Effector CD8-positive, alpha-beta T cell (primary cell): ENCODE measurements at regions not wholly inside any gene's neighbourhood (a gene's known extent, or its start where the extent isn't known, plus 50 kb on each side); places are given as distances from the start of the nearest gene placed in this dataset.
"Not testable (repeated sequence)": the region's sequence is repeated elsewhere in the genome, so short reads cannot be mapped to it uniquely, and the experiment has no call there.

Source experiments
- DNase-seq: peaks from one replicate; lab custom pipeline; 2025; lab: John Stamatoyannopoulos, UW

DNA sequence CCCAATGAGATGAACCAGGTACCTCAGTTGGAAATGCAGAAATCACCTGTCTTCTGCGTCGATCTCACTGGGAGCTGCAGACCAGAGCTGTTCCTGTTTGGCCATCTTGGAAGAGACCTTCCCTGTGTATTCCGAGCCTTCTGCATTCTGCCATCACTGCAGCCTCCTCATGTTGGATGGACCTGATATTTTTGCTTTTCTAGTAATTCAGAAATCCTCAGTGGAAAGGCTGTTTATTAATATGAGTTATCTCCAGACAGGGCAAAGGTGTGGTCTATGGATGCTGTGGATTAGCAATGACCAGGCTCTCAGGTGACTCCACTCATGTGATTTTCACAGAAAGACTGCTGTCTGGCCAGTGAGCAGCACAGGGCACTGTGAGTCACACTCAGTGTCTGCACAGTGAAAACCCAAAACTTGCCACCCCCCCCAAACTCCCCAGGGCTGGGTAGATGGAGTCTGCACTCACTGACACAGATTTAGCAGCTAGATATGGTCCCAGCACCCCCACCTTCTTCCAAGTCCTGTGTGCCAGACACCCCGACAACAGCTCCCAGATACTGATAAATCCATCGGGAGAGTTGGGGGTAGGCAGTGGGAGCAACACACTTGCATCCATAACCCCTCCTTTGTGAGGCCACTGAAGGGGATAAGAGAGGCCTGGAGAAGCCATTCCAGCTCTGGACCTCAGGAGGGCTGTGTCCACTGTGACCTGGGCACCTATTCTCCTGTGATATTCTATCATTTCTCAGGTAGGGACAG, 75.2 kb upstream of the TOP3B start:
- no peak for DNase-seq

DNA sequence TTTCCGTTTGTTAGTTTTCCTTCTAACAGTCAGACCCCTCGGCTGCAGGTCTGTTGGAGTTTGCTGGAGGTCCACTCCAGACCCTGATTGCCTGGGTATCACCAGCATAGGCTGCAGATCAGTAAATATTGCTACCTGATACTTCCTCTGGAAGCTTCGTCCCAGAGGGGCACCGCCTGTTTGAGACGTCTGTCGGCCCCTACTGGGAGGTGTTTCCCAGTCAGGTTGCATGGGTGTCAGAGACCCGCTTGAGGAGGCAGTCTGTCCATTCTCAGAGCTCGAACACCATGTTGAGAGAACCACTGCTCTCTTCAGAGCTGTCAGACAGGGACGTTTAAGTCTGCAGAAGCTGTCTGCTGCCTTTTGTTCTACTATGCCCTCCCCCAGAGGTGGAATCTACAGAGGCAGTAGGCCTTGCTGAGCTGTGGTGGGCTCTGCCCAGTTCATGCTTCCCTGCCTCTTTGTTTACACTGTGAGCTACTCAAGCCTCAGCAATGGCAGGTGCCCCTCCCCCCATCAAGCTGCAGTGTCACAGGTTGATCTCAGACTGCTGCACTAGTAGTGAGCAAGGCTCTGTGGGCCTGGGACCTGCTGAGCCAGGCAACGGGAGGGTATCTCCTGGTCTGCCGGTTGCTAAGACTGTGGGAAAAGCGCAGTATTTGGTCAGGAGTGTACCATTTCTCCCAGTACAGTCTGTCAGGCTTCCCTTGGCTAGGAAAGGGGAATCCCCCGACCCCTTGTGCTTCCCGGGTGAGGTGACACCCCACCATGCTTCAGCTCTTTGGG, 74.4 kb upstream of the TOP3B start:
- not testable (repeated sequence) for DNase-seq

DNA sequence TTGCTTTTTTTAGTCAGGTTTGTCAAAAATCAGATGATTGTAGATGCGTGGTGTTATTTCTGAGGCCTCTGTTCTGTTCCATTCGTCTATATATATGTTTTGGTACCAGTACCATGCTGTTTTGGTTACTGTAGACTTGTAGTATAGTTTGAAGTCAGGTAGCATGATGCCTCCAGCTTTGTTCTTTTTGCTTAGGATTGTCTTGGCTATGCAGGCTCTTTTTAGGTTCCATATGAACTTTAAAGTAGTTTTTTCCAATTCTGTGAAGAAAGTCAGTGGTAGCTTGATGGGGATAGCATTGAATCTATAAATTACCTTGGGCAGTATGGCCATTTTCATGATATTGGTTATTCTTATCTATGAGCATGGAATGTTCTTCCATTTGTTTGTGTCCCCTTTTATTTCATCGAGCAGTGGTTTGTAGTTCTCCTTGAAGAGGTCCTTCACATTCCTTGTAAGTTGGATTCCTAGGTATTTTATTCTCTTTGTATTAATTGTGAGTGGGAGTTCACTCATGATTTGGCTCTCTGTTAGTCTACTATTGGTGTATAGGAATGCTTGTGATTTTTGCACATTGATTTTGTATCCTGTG, 70.1 kb upstream of the TOP3B start:
- not testable (repeated sequence) for DNase-seq

DNA sequence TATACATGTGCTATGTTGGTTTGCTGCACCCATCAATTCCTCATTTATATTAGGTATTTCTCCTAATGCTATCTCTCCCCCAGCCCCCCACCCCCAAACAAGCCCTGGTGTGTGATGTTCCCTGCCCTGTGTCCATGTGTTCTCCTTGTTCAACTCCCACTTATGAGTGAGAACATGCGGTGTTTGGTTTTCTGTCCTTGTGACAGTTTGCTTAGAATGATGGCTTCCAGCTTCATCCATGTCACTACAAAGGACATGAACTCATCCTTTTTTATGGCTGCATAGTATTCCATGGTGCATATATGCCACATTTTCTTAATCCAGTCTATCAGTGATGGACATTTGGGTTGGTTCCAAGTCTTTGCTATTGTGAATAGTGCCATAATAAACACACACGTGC, 68.4 kb upstream of the TOP3B start:
- not testable (repeated sequence) for DNase-seq

DNA sequence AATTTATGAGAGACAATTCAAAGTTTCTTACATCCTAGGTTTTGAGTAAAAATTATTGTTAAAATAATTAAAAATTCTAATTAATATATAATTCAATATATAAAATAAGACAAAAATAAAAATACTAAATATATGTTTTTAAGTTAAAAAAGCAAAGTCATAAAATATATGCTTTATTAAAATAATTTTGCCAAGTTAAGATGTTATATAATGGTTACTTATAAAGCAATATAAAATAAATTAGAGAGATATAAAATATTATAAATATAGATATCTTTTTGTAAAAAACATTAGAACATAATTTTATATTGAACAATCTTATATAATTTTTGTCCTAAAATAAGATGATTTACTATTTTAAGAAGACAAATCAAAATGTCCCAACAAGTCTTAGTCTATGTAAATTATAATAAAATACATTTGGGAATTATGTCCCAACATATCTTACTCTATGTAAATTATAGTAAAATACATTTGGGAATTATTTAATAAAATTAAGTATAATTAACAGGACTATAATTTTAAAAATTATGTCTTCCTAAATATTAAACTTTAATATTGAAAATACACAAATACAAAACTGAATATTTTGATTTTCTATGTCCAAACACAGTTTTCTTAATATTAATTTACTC, 67.7 kb upstream of the TOP3B start:
- DNase-seq: no peak

DNA sequence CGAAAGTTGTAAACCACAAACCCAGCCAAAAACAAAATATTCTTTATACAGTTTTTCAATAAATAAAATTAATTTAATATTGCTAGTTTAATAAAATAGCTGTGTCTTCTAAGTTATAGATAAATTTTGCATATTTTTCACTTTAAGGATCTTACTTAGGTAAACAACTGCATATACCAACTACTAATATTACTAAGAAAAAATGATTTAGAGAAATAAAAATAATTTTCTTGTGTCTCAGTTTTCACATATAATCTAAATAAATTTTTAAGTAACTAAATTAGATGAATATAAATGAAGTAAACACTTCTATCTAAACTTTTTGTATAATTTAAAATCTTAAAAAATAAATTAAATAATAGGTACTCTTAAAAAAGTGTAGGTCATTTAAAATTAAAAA, 67.1 kb upstream of the TOP3B start:
- DNase-seq: no peak

DNA sequence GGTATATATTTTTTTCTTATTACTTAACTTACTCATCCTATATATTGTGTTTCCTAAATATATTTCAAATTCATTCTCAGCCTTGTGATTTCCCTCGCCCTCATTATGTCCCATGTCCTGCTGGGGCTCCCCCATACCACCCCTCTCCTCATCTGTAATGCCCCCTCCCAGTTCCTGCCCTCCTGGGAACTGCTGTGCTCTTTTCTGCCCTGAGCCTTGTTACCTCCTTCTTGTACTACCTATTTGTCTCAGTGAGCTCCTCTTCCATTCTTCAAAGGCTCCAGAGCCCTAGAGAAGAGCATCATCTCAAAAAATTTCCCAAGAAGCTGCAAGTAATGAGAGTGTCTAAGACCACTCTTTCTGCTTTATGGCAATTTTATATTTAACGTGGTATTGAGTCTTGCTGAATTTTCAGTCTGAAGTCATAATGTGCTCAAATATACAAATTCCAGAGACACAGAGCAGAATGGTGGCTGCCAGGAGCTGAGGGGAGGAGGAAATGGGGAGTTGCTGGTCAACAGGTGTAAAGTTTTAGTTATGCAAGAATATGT, 66.5 kb upstream of the TOP3B start:
- no peak for DNase-seq

DNA sequence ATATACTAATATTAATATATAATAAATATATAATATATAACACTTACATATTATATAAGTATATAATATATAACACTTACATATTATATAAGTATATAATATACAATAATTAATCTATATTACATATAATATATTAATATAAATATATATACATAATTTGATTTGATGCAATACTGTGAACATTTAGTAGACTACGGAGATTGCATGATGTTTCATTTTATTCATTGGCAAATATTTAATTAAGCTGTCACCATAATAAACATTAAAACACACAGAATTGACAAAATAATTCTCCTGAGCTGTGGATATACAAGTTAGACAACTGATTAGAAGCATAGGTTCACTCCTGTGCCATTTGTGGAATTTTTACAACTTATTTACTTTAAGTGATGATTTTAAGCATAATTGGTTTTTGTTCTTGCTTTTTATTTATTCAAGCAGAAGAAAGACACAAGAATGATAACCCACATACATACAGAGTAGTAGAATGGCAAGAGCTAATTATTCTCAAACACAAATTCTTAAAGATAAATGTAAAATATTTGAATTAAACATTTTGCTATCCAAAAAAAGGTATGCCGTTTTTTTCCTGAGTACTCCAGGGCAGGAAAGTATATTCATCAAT, 65.8 kb upstream of the TOP3B start:
- DNase-seq: no peak

DNA sequence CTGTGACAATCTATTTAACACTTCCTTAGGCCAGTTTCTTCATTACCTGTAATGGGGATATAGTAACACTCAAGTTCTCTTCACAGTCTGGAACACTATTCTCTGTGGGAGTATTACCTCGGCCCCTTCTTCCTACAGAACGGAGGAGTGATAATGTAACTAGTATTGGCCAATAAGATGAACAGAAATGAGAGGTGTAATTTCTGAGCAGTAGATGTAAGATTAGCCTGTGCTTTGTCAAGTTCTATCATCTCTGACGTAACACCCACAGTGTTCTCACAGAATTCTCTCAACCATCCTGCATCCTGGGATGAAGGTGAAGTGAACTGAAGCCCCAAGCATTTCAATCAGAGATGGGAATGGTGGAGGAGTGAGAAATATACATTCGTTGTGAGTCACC, 65.2 kb upstream of the TOP3B start:
- no peak for DNase-seq

DNA sequence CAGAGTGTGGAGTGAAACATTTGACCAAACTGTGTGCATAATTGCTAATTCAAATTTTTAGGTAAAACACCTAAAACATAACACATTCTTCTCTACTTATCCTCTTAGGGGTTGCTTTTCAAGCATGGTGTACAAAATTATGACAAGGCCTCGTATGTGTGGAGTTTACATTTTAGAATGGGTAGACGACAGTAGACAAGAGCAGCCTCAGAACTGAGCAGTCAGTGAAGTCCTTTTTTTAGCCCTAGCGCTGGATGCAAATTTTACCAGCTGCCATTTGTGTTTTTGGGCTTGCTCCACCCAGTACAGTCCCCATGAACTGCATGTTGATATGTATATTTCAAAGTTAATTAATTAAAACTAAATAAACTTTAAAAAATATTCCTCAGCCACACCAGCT, 64.7 kb upstream of the TOP3B start:
- DNase-seq: no peak

DNA sequence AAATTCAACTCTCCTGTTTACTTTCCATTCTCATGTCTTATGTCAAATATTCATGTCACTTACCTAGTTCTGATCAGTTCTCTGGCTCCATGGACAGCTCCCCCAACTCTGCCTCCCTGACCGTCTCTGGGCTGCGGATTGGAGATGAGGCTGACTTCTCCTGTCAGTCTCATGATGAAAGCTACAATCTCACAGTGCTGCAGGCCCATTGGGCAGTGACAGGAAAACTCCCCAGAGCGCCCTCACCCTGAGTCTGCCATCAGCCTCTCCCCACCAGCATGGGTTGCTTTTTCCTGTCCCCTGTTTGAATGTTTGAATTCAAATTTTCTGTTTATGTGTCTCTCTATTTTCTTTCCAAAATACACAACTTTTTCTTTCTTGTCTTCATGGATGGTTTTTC, 63.8 kb upstream of the TOP3B start:
- DNase-seq: no peak

DNA sequence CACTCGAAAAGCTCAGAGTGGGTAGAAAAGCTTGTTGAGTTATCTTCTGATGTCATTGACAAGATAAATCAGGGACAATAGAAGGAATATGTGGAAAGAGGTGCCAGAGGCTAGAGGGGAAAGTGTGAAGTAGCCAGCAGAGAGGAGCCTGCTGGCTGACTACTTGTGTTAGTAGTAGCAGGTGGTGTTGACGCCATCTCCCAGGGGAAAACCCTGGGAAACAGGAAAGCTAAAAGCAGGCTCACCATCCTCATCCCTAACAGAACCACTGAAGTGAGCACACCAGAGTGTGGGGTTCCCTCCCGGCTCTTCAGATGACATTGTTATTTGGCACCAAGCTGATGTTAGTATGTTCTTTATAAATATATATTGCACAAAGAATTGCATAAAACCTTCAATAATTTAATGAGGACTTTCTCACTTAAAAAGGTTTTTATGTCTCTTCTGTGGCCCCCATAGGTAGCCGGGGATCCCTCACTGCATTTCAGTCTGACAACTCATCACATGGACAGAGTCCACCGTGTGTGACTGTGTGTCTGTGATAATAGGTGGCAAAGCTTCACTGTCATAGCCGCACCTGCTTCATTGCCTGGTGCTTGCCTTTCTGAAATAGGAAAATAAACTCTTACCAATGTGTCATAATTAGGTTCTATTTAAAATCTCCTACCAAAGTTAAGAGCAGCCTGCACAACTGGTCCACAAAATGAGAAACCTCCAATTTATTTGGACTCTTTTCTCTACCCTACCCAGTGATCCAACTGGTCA, 63.2 kb upstream of the TOP3B start:
- no peak for DNase-seq

DNA sequence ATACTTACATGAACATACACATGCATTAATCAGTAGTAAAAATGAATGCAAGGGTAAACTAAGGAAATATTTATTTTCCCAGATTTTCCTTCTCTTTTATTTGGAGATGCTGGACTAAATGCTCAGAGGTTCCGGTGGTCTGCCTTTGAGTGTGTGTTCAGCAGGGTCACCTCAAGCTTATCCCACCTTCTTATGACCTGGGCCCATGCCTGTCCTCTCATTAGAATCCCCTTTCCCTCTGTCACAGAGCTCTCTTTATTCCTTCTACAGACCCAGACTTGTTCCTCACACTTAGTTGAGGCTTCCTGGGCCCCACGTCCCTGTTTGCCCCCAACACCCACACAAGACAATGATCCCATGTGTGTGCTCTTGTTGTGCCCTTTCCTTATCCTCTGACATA, 61.6 kb upstream of the TOP3B start:
- no peak for DNase-seq

DNA sequence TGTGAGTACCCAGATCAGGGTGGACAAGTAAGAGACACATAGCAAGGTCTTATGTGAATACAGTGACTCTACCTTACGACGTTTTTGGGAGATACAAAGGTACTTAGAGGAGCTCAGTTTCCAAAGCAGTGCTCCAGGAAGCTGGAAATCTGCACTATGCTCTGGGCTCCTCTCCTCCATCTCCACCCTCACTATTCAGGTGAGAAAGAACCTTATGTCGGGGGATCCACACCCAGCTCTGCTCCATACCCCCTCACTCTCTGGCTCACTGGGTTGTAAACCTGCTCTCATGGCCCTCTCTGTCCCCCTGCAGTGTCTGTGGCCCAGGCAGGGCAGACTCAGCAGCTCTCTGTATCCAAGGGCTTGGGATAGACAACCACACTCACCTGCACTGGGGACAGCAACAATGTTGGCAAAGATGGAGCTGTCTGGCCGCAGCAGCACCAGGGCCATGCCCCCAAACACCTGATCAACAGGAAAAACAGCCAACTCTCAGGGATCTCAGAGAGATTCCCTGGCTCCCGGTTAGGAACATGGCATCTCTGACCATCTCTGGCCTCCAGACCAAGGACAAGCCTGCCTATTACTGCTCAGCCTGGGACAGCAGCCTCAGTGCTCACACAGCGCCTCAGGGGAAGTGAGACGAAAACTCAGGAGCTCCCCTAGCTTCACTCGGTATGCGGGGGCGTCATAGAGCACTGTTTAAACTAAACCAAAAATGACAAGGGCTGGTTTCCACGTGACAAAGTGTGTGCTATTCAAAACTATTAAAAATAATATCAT, 60.9 kb upstream of the TOP3B start:
- DNase-seq: no peak

DNA sequence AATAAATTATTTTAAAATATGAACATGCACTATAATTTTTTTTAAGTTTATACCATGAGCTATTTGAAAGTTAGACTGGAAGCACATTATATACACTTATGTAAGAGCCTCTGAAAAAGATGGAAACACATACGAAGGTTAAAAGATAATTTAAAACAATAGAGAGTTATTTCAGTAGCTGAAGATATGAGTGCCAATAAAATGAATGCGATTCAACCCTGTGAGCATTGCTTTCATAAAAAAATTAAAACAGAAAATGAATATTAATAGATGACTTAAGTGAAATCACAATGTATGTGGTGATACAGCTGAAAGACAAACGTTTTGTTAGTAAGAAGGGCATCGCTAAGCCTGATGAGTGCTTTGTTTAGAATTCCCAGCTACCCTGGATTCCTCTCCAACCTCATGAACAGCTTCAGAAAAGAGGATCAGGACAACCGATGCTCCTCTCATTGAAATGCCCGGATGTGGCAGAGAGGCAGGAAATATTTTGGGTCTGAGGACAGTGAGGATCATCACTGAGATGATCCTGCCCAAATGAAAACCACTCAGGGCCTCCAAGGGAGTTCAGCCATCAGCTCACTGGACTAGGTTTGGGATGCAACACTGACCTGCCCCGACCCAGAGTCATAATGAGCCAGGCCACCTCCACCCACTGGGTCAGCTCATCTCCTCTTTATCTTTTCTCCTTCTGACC, 60.2 kb upstream of the TOP3B start:
- no peak for DNase-seq

DNA sequence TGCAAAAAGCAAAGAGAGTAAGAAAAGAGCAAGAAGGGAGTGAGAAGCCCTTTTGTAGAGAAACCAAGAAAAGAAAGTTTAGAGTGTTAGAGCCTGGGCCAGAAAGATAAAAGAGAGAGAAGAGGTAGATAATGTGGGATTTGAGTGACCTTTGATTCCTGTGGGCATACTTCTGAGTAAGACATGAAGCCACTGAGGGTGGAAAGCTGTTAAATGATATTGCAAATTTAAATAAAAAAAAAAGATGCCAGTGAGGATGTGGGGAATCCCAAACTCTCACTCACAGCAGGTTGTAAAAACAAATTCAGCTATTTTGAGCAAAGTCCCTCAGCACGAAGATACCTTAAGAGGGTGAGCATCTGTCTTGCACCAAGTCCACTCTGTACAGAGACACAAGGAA, 59.4 kb upstream of the TOP3B start:
- DNase-seq: no peak

DNA sequence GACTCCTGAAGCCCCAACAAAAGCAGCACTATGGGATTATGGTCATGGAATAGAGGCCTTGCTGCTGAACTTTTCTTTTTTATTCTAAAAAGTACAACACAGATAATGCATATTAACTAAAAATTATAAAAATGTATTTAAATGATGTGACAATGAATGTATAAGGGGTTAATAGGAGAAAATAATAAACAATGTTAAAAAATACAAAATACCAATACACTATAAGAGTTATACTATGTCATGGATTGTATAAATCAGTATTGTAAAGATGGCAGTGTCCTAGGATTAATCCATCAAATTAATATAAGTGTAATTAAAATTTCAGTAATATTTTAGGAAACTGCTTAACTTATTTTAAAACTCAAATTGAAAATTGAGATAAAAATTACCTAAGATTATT, 58.3 kb upstream of the TOP3B start:
- DNase-seq: no peak

DNA sequence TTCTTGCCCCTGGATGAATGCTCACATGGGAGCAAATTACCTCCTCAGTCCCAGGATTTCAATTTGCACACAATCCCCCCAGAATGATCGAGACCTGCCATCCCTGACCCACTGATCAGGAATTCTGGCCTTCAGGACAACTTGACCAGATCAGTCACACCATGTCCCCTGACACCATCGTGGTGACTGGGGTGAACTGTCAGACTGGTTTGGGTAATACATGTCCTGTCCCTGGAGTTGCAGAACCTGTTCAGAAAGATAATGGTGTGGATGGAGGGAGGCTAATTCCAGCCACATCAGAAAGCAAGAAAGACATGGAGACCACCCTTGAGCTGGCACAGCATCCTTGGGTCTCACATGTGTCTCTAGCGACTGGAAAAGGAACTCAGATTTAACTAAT, 57.9 kb upstream of the TOP3B start:
- DNase-seq: no peak

DNA sequence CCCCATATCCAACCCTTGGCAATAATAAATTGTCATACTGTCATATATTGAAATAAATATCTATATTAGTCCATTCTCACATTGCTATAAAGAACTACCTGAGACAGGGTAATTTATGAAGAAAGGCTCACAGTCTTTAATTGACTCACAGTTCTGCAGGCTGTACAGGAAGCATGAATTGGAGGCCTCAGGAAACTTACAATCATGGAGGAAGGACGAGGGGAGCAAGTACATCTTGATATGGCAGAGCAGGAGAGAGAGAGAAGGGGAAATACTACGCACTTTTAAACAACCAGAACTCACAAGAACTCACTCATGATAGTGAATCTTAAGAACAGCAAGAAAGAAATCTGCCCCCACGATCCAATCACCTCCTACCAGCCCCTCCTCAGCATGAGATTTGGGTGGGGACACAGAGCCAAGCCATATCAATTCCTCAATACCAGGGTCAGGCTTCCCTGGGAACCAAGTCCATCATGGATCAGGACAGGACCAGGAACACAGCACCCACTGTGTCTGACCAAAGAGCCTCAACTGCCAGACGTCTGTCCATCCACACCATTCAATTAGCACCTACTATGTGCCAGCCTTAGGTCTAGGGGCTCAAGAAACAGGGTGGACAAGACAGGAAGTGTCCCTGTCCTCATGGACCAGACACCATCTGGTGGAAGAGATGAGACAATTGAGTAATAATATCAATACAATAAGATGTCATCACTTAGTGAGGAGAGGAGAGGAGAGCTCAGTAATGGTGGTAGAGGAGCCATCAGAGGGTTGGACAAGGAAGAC, 56.9 kb upstream of the TOP3B start:
- no peak for DNase-seq
